GM23338 (cell line): ENCODE measurements at regions not wholly inside any gene's neighbourhood (a gene's known extent, or its start where the extent isn't known, plus 50 kb on each side); places are given as distances from the start of the nearest gene placed in this dataset.

Experiments used
- ATAC-seq: fragments of 200-7000 bp; cut with Tn5 transposase; 3 replicates; pipeline ENCODE4 v1.9.1; 2020
- DNase-seq: peaks from one replicate; pipeline ENCODE4 v3.0.0-alpha.2; 2015; ENCODE audit warnings: low spot score
- H2AFZ ChIP-seq: fragments of 200-600 bp; sonication (generic); 2 replicates; pipeline ENCODE4 v1.8.0; 2016; ENCODE audit warnings: antibody characterized with exemption, mild to moderate bottlenecking, moderate library complexity
- H3F3A ChIP-seq: fragments of 200-600 bp; sonication (generic); replicated peaks from 2 replicates; pipeline ENCODE4 v1.8.0; 2017; ENCODE audit warnings: antibody characterized with exemption, mixed run types, low read depth
- H3K27ac ChIP-seq: fragments of 200-600 bp; sonication (generic); 2 replicates; pipeline ENCODE4 v1.6.1; 2016; ENCODE audit warnings: low read depth
- H3K27me3 ChIP-seq: fragments of 200-600 bp; sonication (generic); 2 replicates; pipeline ENCODE4 v1.8.0; 2016; ENCODE audit warnings: mild to moderate bottlenecking, mixed run types, moderate library complexity; ENCODE audit not compliant: insufficient read depth
- H3K36me3 ChIP-seq: fragments of 200-600 bp; sonication (generic); 2 replicates; pipeline ENCODE4 v1.8.0; 2016; ENCODE audit warnings: mild to moderate bottlenecking; ENCODE audit not compliant: insufficient read depth
- H3K4me1 ChIP-seq: fragments of 200-600 bp; sonication (generic); 2 replicates; pipeline ENCODE4 v1.8.0; 2016; ENCODE audit warnings: mild to moderate bottlenecking, moderate library complexity; ENCODE audit not compliant: insufficient read depth
- H3K4me2 ChIP-seq: fragments of 200-600 bp; sonication (generic); 2 replicates; pipeline ENCODE4 v1.7.1; 2017; ENCODE audit warnings: mixed run types
- H3K4me3 ChIP-seq: fragments of 200-600 bp; sonication (generic); 2 replicates; pipeline ENCODE4 v1.6.1; 2016; ENCODE audit warnings: mixed run types
- H3K79me2 ChIP-seq: fragments of 200-600 bp; sonication (generic); replicated peaks from 2 replicates; pipeline ENCODE4 v1.8.0; 2017; ENCODE audit warnings: mild to moderate bottlenecking; ENCODE audit not compliant: insufficient read depth
- H3K9me2 ChIP-seq: fragments of 200-600 bp; sonication (generic); 2 replicates; pipeline ENCODE4 v1.8.0; 2017; ENCODE audit not compliant: insufficient read depth
- H4K20me1 ChIP-seq: fragments of 200-600 bp; sonication (generic); replicated peaks from 2 replicates; pipeline ENCODE4 v1.8.0; 2017; ENCODE audit warnings: mild to moderate bottlenecking; ENCODE audit not compliant: insufficient read depth
- H3K27ac Mint-ChIP-seq: 2 replicates; pipeline ENCODE4 v1.8.0; 2020; ENCODE audit warnings: inconsistent platforms, mild to moderate bottlenecking, moderate library complexity, mixed read lengths
- H3K27me3 Mint-ChIP-seq: 3 replicates; pipeline ENCODE4 v1.8.0; 2022; ENCODE audit warnings: low read depth, mild to moderate bottlenecking, moderate library complexity, mixed read lengths, inconsistent platforms; ENCODE audit not compliant: insufficient read depth, poor library complexity
- H3K36me3 Mint-ChIP-seq: 3 replicates; pipeline ENCODE4 v1.8.0; 2021; ENCODE audit warnings: low read depth, mild to moderate bottlenecking, inconsistent platforms, moderate library complexity, mixed read lengths
- H3K4me1 Mint-ChIP-seq: 3 replicates; pipeline ENCODE4 v1.8.0; 2020; ENCODE audit warnings: mild to moderate bottlenecking, inconsistent platforms, mixed read lengths
- H3K4me3 Mint-ChIP-seq: 3 replicates; pipeline ENCODE4 v1.8.0; 2021; ENCODE audit warnings: moderate library complexity, mild to moderate bottlenecking, inconsistent platforms, mixed read lengths
- H3K9me3 Mint-ChIP-seq: 3 replicates; pipeline ENCODE4 v1.8.0; 2020; ENCODE audit warnings: moderate library complexity, mild to moderate bottlenecking, inconsistent platforms, mixed read lengths
- CREB1 ChIP-seq: fragments of 250-450 bp; sonication (Bioruptor Pico); IDR thresholded peaks from 2 replicates; pipeline ENCODE4 v1.5.0; 2020; ENCODE audit warnings: low read depth, mild to moderate bottlenecking, moderate library complexity
- EZH2 ChIP-seq: fragments of 200-600 bp; sonication (generic); IDR thresholded peaks from one replicate; pipeline ENCODE4 v1.8.0; 2017; ENCODE audit warnings: antibody characterized with exemption, mild to moderate bottlenecking, low read depth; ENCODE audit not compliant: unreplicated experiment
- POLR2AphosphoS5 ChIP-seq: IDR thresholded peaks from 2 replicates; pipeline ENCODE4 v1.6.1; 2016; ENCODE audit warnings: antibody characterized with exemption, low read depth
- ZNF331 ChIP-seq: fragments of 250-450 bp; sonication (Bioruptor Pico); IDR thresholded peaks from 2 replicates; pipeline ENCODE4 v1.5.0; 2020; ENCODE audit warnings: low read depth, mild to moderate bottlenecking, moderate library complexity
- TF ChIP-seq, protein P1 (sequence below), 2 experiments: fragments of 200-600 bp in 1 of 2; sonication (generic) in 1 of 2; conservative IDR thresholded peaks; 2 replicates each; pipeline versions ENCODE4 v1.5.1 to v1.6.1; 2016 to 2017; ENCODE audit warnings: antibody characterized with exemption in 2 of 2, low read depth in 2 of 2, mild to moderate bottlenecking in 2 of 2, moderate library complexity in 1 of 2
- TF ChIP-seq, protein P2 (sequence below): fragments of 250-450 bp; sonication (Bioruptor Pico); IDR thresholded peaks from 2 replicates; pipeline ENCODE4 v1.5.0; 2020; ENCODE audit warnings: mild to moderate bottlenecking, moderate library complexity

DNA sequence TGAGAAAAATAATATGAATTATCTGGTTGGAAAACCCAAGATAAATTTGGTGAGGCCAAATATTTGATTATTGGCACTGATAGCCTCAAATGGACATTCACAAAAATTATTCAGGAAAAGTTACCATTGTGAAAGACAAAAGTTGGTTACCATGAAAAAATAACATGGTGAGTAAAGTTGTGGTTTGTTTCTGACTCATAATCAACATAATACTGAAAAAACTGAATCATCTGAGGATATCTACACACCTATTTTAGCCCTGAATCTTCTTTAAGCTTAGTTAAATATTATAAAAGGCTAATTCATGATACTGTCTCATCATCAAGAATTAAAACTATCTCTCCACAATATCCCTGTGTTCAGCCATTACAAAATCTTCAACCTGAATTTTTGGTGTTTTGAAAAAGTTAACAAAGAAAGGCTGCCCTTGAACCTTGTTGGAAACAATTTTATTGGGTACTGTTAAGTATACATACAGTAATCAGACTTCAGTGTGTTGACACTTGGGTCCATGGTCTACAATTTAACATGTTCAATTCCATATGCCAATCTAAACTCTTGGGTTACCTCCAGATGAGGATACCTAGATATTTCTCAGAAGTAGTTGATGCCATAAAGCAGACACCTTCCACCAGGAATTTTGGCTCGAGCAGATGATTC lies 607.5 kb upstream of the SLC39A10 start:
- Mint-ChIP-seq H3K4me3 (no peak overlapping the region), H3K27ac (no peak overlapping the region), H3K4me1 (peaks cover 14% of the 10 kb centered on the region), H3K27me3 (no peaks in the 10 kb centered on the region), H3K9me3 (no peaks in the 10 kb centered on the region), H3K36me3 (no peaks in the 10 kb centered on the region)
- no peaks in the 10 kb centered on the region for H3K9me2 ChIP-seq
- no peaks in the 10 kb centered on the region for H3K36me3 ChIP-seq
- no peak overlapping the region for H3K27ac ChIP-seq
- H3F3A ChIP-seq: no peaks in the 10 kb centered on the region
- no peaks in the 10 kb centered on the region for H4K20me1 ChIP-seq
- no peaks in the 10 kb centered on the region for H3K27me3 ChIP-seq
- ATAC-seq (no peak), DNase-seq (no peak)
- no peak overlapping the region for H3K4me2 ChIP-seq
- no peak overlapping the region for H2AFZ ChIP-seq
- no peak overlapping the region for H3K4me3 ChIP-seq
- peaks cover 13% of the 10 kb centered on the region for H3K4me1 ChIP-seq
- TF ChIP-seq, protein P1, sequence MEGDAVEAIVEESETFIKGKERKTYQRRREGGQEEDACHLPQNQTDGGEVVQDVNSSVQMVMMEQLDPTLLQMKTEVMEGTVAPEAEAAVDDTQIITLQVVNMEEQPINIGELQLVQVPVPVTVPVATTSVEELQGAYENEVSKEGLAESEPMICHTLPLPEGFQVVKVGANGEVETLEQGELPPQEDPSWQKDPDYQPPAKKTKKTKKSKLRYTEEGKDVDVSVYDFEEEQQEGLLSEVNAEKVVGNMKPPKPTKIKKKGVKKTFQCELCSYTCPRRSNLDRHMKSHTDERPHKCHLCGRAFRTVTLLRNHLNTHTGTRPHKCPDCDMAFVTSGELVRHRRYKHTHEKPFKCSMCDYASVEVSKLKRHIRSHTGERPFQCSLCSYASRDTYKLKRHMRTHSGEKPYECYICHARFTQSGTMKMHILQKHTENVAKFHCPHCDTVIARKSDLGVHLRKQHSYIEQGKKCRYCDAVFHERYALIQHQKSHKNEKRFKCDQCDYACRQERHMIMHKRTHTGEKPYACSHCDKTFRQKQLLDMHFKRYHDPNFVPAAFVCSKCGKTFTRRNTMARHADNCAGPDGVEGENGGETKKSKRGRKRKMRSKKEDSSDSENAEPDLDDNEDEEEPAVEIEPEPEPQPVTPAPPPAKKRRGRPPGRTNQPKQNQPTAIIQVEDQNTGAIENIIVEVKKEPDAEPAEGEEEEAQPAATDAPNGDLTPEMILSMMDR (conservative IDR thresholded peaks at IDR 0.05; ENCODE audit: low read depth in 2 of 2): no peak
- TF ChIP-seq EZH2 (no peak), CREB1 (CRISPR knock-in tag) (no peak), ZNF331 (no peak), POLR2AphosphoS5 (no peak)
- TF ChIP-seq, protein P2, sequence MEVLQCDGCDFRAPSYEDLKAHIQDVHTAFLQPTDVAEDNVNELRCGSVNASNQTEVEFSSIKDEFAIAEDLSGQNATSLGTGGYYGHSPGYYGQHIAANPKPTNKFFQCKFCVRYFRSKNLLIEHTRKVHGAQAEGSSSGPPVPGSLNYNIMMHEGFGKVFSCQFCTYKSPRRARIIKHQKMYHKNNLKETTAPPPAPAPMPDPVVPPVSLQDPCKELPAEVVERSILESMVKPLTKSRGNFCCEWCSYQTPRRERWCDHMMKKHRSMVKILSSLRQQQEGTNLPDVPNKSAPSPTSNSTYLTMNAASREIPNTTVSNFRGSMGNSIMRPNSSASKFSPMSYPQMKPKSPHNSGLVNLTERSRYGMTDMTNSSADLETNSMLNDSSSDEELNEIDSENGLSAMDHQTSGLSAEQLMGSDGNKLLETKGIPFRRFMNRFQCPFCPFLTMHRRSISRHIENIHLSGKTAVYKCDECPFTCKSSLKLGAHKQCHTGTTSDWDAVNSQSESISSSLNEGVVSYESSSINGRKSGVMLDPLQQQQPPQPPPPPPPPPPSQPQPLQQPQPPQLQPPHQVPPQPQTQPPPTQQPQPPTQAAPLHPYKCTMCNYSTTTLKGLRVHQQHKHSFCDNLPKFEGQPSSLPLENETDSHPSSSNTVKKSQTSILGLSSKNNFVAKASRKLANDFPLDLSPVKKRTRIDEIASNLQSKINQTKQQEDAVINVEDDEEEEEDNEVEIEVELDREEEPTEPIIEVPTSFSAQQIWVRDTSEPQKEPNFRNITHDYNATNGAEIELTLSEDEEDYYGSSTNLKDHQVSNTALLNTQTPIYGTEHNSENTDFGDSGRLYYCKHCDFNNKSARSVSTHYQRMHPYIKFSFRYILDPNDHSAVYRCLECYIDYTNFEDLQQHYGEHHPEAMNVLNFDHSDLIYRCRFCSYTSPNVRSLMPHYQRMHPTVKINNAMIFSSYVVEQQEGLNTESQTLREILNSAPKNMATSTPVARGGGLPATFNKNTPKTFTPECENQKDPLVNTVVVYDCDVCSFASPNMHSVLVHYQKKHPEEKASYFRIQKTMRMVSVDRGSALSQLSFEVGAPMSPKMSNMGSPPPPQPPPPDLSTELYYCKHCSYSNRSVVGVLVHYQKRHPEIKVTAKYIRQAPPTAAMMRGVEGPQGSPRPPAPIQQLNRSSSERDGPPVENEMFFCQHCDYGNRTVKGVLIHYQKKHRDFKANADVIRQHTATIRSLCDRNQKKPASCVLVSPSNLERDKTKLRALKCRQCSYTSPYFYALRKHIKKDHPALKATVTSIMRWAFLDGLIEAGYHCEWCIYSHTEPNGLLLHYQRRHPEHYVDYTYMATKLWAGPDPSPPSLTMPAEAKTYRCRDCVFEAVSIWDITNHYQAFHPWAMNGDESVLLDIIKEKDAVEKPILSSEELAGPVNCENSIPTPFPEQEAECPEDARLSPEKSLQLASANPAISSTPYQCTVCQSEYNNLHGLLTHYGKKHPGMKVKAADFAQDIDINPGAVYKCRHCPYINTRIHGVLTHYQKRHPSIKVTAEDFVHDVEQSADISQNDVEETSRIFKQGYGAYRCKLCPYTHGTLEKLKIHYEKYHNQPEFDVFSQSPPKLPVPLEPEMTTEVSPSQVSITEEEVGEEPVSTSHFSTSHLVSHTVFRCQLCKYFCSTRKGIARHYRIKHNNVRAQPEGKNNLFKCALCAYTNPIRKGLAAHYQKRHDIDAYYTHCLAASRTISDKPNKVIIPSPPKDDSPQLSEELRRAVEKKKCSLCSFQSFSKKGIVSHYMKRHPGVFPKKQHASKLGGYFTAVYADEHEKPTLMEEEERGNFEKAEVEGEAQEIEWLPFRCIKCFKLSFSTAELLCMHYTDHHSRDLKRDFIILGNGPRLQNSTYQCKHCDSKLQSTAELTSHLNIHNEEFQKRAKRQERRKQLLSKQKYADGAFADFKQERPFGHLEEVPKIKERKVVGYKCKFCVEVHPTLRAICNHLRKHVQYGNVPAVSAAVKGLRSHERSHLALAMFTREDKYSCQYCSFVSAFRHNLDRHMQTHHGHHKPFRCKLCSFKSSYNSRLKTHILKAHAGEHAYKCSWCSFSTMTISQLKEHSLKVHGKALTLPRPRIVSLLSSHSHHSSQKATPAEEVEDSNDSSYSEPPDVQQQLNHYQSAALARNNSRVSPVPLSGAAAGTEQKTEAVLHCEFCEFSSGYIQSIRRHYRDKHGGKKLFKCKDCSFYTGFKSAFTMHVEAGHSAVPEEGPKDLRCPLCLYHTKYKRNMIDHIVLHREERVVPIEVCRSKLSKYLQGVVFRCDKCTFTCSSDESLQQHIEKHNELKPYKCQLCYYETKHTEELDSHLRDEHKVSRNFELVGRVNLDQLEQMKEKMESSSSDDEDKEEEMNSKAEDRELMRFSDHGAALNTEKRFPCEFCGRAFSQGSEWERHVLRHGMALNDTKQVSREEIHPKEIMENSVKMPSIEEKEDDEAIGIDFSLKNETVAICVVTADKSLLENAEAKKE (CRISPR knock-in tag): no peak
- H3K79me2 ChIP-seq: no peaks in the 10 kb centered on the region
